H1 (cell line): ENCODE measurements at regions not wholly inside any gene's neighbourhood (a gene's known extent, or its start where the extent isn't known, plus 50 kb on each side); places are given as distances from the start of the nearest gene placed in this dataset.

Source experiments
- CREB1 ChIP-seq: IDR thresholded peaks from 2 replicates; pipeline ENCODE4 v1.6.1; 2012; ENCODE audit warnings: inconsistent platforms
- FOSL1 ChIP-seq: IDR thresholded peaks from 2 replicates; pipeline ENCODE4 v1.6.1; 2011; ENCODE audit warnings: mild to moderate bottlenecking, low read depth, low read length, moderate library complexity; ENCODE audit not compliant: insufficient read depth
- KDM4A ChIP-seq: IDR thresholded peaks from one replicate; pipeline ENCODE4 v1.7.1; 2012; ENCODE audit warnings: low read depth, mild to moderate bottlenecking, moderate library complexity, low read length, inconsistent platforms; ENCODE audit not compliant: severe bottlenecking
- SIN3A ChIP-seq, 2 experiments: IDR thresholded peaks in 1 of 2; conservative IDR thresholded peaks in 1 of 2; 2 replicates each; pipeline ENCODE4 v1.6.1; 2011 to 2012; ENCODE audit warnings: low read length in 2 of 2, improper control_type of control experiment in 1 of 2, low read depth in 1 of 2, mild to moderate bottlenecking in 1 of 2
- ZNF274 ChIP-seq: IDR thresholded peaks from 2 replicates; pipeline ENCODE4 v1.7.0; 2012; ENCODE audit warnings: low read length, borderline replicate concordance; ENCODE audit errors: extremely low read depth
- TF ChIP-seq, protein P1 (sequence below), 3 experiments: IDR thresholded peaks; 1 replicate in 2 of 3; 2 replicates in 1 of 3; pipeline versions ENCODE4 v1.5.1 to v1.6.1; 2011; ENCODE audit warnings: low read length in 3 of 3, mild to moderate bottlenecking in 3 of 3, inconsistent platforms in 2 of 3, low read depth in 1 of 3, moderate library complexity in 1 of 3; ENCODE audit not compliant: insufficient read depth in 1 of 3; ENCODE audit errors: control extremely low read depth in 1 of 3

GRCh38 chr2:239772721-239773120 is 252.4 kb downstream of the NDUFA10 start (continued):
- TF ChIP-seq FOSL1 = no peak
- TF ChIP-seq, protein P1, sequence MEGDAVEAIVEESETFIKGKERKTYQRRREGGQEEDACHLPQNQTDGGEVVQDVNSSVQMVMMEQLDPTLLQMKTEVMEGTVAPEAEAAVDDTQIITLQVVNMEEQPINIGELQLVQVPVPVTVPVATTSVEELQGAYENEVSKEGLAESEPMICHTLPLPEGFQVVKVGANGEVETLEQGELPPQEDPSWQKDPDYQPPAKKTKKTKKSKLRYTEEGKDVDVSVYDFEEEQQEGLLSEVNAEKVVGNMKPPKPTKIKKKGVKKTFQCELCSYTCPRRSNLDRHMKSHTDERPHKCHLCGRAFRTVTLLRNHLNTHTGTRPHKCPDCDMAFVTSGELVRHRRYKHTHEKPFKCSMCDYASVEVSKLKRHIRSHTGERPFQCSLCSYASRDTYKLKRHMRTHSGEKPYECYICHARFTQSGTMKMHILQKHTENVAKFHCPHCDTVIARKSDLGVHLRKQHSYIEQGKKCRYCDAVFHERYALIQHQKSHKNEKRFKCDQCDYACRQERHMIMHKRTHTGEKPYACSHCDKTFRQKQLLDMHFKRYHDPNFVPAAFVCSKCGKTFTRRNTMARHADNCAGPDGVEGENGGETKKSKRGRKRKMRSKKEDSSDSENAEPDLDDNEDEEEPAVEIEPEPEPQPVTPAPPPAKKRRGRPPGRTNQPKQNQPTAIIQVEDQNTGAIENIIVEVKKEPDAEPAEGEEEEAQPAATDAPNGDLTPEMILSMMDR (IDR thresholded peaks at IDR 0.05; ENCODE audit: control extremely low read depth in 1 of 3, insufficient read depth in 1 of 3, low read depth in 1 of 3, low read length in 3 of 3) = no peak
- no peak for TF ChIP-seq KDM4A
- TF ChIP-seq SIN3A (conservative IDR thresholded peaks at IDR 0.05 in 1 of 2, IDR thresholded peaks at IDR 0.05 in 1 of 2; ENCODE audit: low read depth in 1 of 2, low read length in 2 of 2) = no peak
- no peak for TF ChIP-seq ZNF274
- TF ChIP-seq CREB1 = no peak
